DND-41 (cell line): ENCODE measurements at regions not wholly inside any gene's neighbourhood (a gene's known extent, or its start where the extent isn't known, plus 50 kb on each side); places are given as distances from the start of the nearest gene placed in this dataset.
"Not testable (repeated sequence)": the region's sequence is repeated elsewhere in the genome, so short reads cannot be mapped to it uniquely, and the experiment has no call there.

ENCODE experiments used
- ATAC-seq: fragments of 200-7000 bp; cut with Tn5 transposase; 3 replicates; pipeline ENCODE4 v1.9.1; 2021; ENCODE audit warnings: low read depth; ENCODE audit not compliant: insufficient read depth
- DNase-seq: peaks from one replicate; pipeline ENCODE4 v3.0.0-alpha.2; 2020
- H2AFZ ChIP-seq: 2 replicates; pipeline ENCODE4 v1.6.0; 2012; ENCODE audit warnings: low read depth, low read length
- H3K27ac ChIP-seq: 2 replicates; pipeline ENCODE4 v1.5.1; 2012; ENCODE audit warnings: low read length, inconsistent platforms
- H3K27me3 ChIP-seq: fragments of 200-600 bp; sonication (generic); 2 replicates; pipeline ENCODE4 v1.6.0; 2012; ENCODE audit warnings: low read length, mild to moderate bottlenecking, inconsistent platforms; ENCODE audit not compliant: insufficient read depth, poor library complexity
- H3K36me3 ChIP-seq: 2 replicates; pipeline ENCODE4 v1.5.1; 2012; ENCODE audit warnings: low read length, inconsistent platforms; ENCODE audit not compliant: insufficient read depth
- H3K4me1 ChIP-seq: 2 replicates; pipeline ENCODE4 v1.5.1; 2012; ENCODE audit warnings: mild to moderate bottlenecking, low read length; ENCODE audit not compliant: insufficient read depth
- H3K4me2 ChIP-seq: 2 replicates; pipeline ENCODE4 v1.6.0; 2012; ENCODE audit warnings: mild to moderate bottlenecking, moderate library complexity, low read length, inconsistent platforms; ENCODE audit not compliant: insufficient read depth
- H3K4me3 ChIP-seq, 2 experiments: fragments of 200-600 bp in 1 of 2; shearing (Covaris generic) in 1 of 2; 2 replicates each; pipeline ENCODE4 v1.5.1; 2012 to 2016; ENCODE audit warnings: inconsistent platforms in 2 of 2, low read length in 2 of 2, mild to moderate bottlenecking in 2 of 2, low read depth in 1 of 2, moderate library complexity in 1 of 2
- H3K79me2 ChIP-seq: 2 replicates; pipeline ENCODE4 v1.6.0; 2012; ENCODE audit warnings: low read length, inconsistent platforms; ENCODE audit not compliant: insufficient read depth
- H3K9ac ChIP-seq: 2 replicates; pipeline ENCODE4 v1.6.0; 2012; ENCODE audit warnings: low read depth, mild to moderate bottlenecking, inconsistent platforms, low read length, moderate library complexity
- H3K9me3 ChIP-seq: 2 replicates; pipeline ENCODE4 v1.5.1; 2012; ENCODE audit warnings: low read length, moderate library complexity, mild to moderate bottlenecking, inconsistent platforms; ENCODE audit not compliant: insufficient read depth, severe bottlenecking
- H4K20me1 ChIP-seq: 2 replicates; pipeline ENCODE4 v1.6.0; 2012; ENCODE audit warnings: low read length; ENCODE audit not compliant: insufficient read depth
- CTCF ChIP-seq: IDR thresholded peaks from 2 replicates; pipeline ENCODE4 v1.5.1; 2012; ENCODE audit warnings: borderline replicate concordance, low read length, moderate library complexity, mild to moderate bottlenecking; ENCODE audit not compliant: poor library complexity, severe bottlenecking; ENCODE audit errors: extremely low read depth
- EZH2 ChIP-seq: IDR thresholded peaks from 3 replicates; pipeline ENCODE4 v1.6.1; 2012; ENCODE audit warnings: borderline replicate concordance, low read depth, mild to moderate bottlenecking, moderate library complexity, low read length, inconsistent platforms; ENCODE audit not compliant: severe bottlenecking

GRCh38 chr9:31916591-31917241, 467.7 kb upstream of the ACO1 start:
- no peak overlapping the region for H3K4me3 ChIP-seq
- no peaks in the 10 kb centered on the region for H3K36me3 ChIP-seq
- no peaks in the 10 kb centered on the region for H3K27me3 ChIP-seq
- ATAC-seq, result no peak
- TF ChIP-seq CTCF, result no peak
- no peak for TF ChIP-seq EZH2
- H3K9ac ChIP-seq, result no peak overlapping the region
- H3K79me2 ChIP-seq, result no peaks in the 10 kb centered on the region
- H3K27ac ChIP-seq, result no peak overlapping the region
- DNase-seq, result no peak
- H4K20me1 ChIP-seq, result no peaks in the 10 kb centered on the region
- H3K9me3 ChIP-seq, result no peaks in the 10 kb centered on the region
- no peak overlapping the region for H3K4me2 ChIP-seq
- H3K4me1 ChIP-seq, result no peaks in the 10 kb centered on the region
- no peak overlapping the region for H2AFZ ChIP-seq

- H3K4me1 ChIP-seq, H3K4me3 ChIP-seq, H3K9ac ChIP-seq, H3K27me3 ChIP-seq, H3K36me3 ChIP-seq, H3K27ac ChIP-seq, H3K4me2 ChIP-seq, H4K20me1 ChIP-seq, ATAC-seq, H3K9me3 ChIP-seq, H2AFZ ChIP-seq, H3K79me2 ChIP-seq, DNase-seq: not testable (repeated sequence)
Observed at GRCh38 chr9:31937737-31938136, 446.7 kb upstream of the ACO1 start.

GRCh38 chr9:31950756-31951155, 433.7 kb upstream of the ACO1 start:
- Histone ChIP-seq H3K79me2 (no peaks in the 10 kb centered on the region), H3K4me3 (no peak overlapping the region), H4K20me1 (no peaks in the 10 kb centered on the region), H2AFZ (no peak overlapping the region), H3K9ac (no peak overlapping the region), H3K36me3 (no peaks in the 10 kb centered on the region), H3K4me2 (no peak overlapping the region), H3K4me1 (no peaks in the 10 kb centered on the region), H3K9me3 (no peaks in the 10 kb centered on the region), H3K27me3 (no peaks in the 10 kb centered on the region), H3K27ac (no peak overlapping the region)
- TF ChIP-seq EZH2 (no peak), CTCF (no peak)
- no peak for ATAC-seq
- DNase-seq, result no peak

- H3K79me2 ChIP-seq, result no peaks in the 10 kb centered on the region
- H3K4me1 ChIP-seq, result no peaks in the 10 kb centered on the region
- H3K4me2 ChIP-seq, result no peak overlapping the region
- no peaks in the 10 kb centered on the region for H3K27me3 ChIP-seq
- H3K9me3 ChIP-seq, result no peaks in the 10 kb centered on the region
- ATAC-seq (no peak), DNase-seq (no peak)
- H4K20me1 ChIP-seq, result no peaks in the 10 kb centered on the region
- no peak for TF ChIP-seq EZH2
- no peak for TF ChIP-seq CTCF
- no peak overlapping the region for H3K4me3 ChIP-seq
- H3K36me3 ChIP-seq, result no peaks in the 10 kb centered on the region
- H3K9ac ChIP-seq, result no peak overlapping the region
- no peak overlapping the region for H3K27ac ChIP-seq
- no peak overlapping the region for H2AFZ ChIP-seq
Observed at GRCh38 chr9:31958572-31958971, 425.9 kb upstream of the ACO1 start.
